Sigmoid colon (tissue), 3 donors: ENCODE measurements at regions not wholly inside any gene's neighbourhood (a gene's known extent, or its start where the extent isn't known, plus 50 kb on each side); places are given as distances from the start of the nearest gene placed in this dataset.

ENCODE experiments used
- CTCF ChIP-seq, 4 experiments: fragments of 450-650 bp in 3 of 4; fragments of 200-600 bp in 1 of 4; IDR thresholded peaks; one replicate each; pipeline ENCODE4 v1.5.1; 2016 to 2019; ENCODE audit warnings: antibody characterized with exemption in 4 of 4, mild to moderate bottlenecking in 3 of 4, moderate library complexity in 2 of 4
- POLR2A ChIP-seq, 2 donors: fragments of 450-650 bp; IDR thresholded peaks; one replicate each; pipeline ENCODE4 v1.6.1; 2016; ENCODE audit warnings: antibody characterized with exemption in 2 of 2, mild to moderate bottlenecking in 2 of 2, moderate library complexity in 2 of 2

DNA sequence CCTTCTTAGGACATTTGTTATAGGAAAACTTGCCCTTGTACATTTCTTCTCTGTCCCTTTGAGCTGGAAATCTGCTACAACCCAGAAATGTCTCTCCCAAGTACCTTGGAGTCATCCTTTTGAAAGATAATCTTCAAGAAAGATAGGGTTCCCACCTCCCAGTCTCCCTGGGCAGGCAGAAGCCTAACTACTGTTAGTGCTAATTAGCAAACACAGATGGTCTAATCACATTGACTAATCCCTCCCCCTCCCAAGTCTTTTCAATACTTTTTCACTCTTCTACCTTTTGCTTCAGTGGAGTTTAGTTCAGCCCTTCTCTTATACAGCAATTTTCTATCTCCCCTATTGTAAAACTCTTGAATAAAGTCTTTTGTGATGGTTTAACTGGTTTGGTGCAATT lies 129.8 kb upstream of the PPFIA2 start:
- no peak for TF ChIP-seq CTCF (IDR thresholded peaks at IDR 0.05)
- TF ChIP-seq POLR2A (IDR thresholded peaks at IDR 0.05), result no peak
